Activated T-cell treated with anti-CD3 and anti-CD28 coated beads, Interleukin-2, amount 50 U/mL, for 24 hours (primary cell): ENCODE measurements at regions not wholly inside any gene's neighbourhood (a gene's known extent, or its start where the extent isn't known, plus 50 kb on each side); places are given as distances from the start of the nearest gene placed in this dataset.

Experiments used
- DNase-seq: peaks from one replicate; pipeline ENCODE4 v3.0.0-alpha.2; 2020
- H3K27ac Mint-ChIP-seq: 2 replicates; pipeline ENCODE4 v1.8.0; 2020; ENCODE audit warnings: mild to moderate bottlenecking, mixed read lengths
- H3K27me3 Mint-ChIP-seq: 2 replicates; pipeline ENCODE4 v1.8.0; 2020; ENCODE audit warnings: mixed read lengths
- H3K36me3 Mint-ChIP-seq: 2 replicates; pipeline ENCODE4 v1.8.0; 2020; ENCODE audit warnings: low read depth, mixed read lengths
- H3K4me1 Mint-ChIP-seq: 2 replicates; pipeline ENCODE4 v1.8.0; 2020; ENCODE audit warnings: low read depth, mixed read lengths
- H3K4me3 Mint-ChIP-seq: 2 replicates; pipeline ENCODE4 v1.8.0; 2020; ENCODE audit warnings: mild to moderate bottlenecking, moderate library complexity, mixed read lengths
- H3K9me3 Mint-ChIP-seq: 2 replicates; pipeline ENCODE4 v1.8.0; 2020; ENCODE audit warnings: mixed read lengths

GRCh38 chr10:61356354-61356753 lies 96.8 kb downstream of the TMEM26 start:
- Mint-ChIP-seq H3K9me3 (no peaks in the 10 kb centered on the region), H3K36me3 (no peaks in the 10 kb centered on the region), H3K27ac (no peak overlapping the region), H3K4me1 (no peaks in the 10 kb centered on the region), H3K27me3 (no peaks in the 10 kb centered on the region), H3K4me3 (no peak overlapping the region)
- no peak for DNase-seq

- no peak overlapping the region for H3K4me3 Mint-ChIP-seq
- no peak overlapping the region for H3K27ac Mint-ChIP-seq
- DNase-seq, result no peak
- H3K4me1 Mint-ChIP-seq, result no peaks in the 10 kb centered on the region
- H3K36me3 Mint-ChIP-seq, result no peaks in the 10 kb centered on the region
- no peaks in the 10 kb centered on the region for H3K9me3 Mint-ChIP-seq
- H3K27me3 Mint-ChIP-seq, result no peaks in the 10 kb centered on the region
Measured at GRCh38 chr10:61355211-61355610, 98.0 kb downstream of the TMEM26 start.

DNA sequence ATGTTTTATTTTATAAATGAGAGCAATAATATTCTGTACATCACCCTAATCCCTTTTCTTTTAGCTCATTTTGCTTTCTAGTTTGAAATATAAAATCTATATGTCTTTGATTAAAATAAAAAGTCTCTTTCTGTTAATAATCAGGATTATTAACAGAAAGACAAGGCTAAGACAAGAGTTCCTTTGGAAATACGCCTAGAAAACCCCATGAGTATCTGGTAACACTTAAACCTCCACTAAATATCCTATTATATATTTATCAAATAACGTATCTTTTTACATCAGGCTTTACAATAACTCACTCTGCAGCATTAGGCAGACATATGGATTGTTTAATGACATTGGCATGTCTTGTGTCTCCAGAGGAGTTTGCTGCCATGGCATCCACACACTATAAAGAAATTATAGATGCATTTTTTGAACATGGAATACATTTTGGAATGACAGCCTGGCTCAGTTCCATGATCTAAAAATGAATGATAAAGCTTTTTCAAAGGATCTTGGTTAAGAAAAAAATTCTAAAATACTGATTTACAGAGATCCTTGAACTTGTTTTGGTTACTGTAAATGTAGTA lies 98.7 kb downstream of the TMEM26 start:
- no peak for DNase-seq
- no peaks in the 10 kb centered on the region for H3K36me3 Mint-ChIP-seq
- no peaks in the 10 kb centered on the region for H3K9me3 Mint-ChIP-seq
- H3K4me3 Mint-ChIP-seq, result no peak overlapping the region
- H3K4me1 Mint-ChIP-seq, result no peaks in the 10 kb centered on the region
- no peaks in the 10 kb centered on the region for H3K27me3 Mint-ChIP-seq
- no peak overlapping the region for H3K27ac Mint-ChIP-seq

DNA sequence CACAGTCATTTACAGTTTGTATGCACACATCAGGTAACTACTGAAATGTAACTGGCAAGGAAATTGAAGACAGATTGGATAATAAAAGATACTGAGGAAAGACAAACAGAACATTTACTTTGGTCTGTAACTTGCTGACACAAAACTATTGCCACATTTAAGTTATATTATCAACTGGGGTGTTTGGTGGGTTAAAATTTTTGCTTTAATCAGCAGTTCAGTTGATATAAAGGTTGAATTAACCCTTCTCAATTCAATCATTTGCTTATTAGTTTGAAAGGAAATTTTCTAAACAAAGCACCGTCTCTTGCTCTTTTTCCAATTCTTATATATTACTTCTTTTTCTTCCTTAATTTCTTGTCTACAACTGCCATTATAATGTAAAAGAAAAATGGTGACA lies 102.4 kb downstream of the TMEM26 start:
- Mint-ChIP-seq H3K4me3 (no peak overlapping the region), H3K9me3 (no peaks in the 10 kb centered on the region), H3K27me3 (peaks cover 4% of the 10 kb centered on the region), H3K36me3 (no peaks in the 10 kb centered on the region), H3K4me1 (no peaks in the 10 kb centered on the region), H3K27ac (no peak overlapping the region)
- no peak for DNase-seq

GRCh38 chr10:61350068-61350467 lies 103.1 kb downstream of the TMEM26 start:
- Mint-ChIP-seq H3K27me3 (peaks cover 4% of the 10 kb centered on the region), H3K27ac (no peak overlapping the region), H3K4me3 (no peak overlapping the region), H3K4me1 (no peaks in the 10 kb centered on the region), H3K36me3 (no peaks in the 10 kb centered on the region), H3K9me3 (no peaks in the 10 kb centered on the region)
- DNase-seq, result no peak

DNA sequence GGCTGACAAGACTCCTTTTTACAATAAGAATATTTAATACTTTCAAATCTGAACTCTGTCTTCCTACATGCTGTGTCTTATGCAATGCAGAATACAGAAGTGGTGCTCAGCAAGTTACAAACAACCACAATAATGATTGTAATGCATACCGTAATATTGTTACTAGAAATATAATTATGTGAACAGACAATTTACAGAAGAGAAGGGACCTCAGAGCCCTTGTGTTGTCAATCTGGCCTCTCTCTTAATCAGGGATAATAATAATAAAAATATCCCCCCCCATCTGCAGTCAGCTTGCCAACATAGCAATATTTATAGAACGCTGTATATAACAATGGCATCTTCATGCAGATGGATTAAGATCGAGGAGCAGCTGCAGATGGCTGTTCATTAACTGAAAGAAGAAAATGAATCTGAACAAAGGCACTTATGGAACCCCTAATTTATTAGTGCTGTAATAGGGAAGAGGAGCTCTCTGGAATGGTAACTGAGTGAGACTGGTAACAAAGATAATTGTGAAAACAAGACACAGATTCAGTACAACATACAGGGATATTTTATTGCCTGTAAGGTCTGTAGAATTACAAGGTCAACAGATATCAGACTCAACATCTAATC lies 106.3 kb downstream of the TMEM26 start:
- peaks cover 11% of the 10 kb centered on the region for H3K4me1 Mint-ChIP-seq

DNA sequence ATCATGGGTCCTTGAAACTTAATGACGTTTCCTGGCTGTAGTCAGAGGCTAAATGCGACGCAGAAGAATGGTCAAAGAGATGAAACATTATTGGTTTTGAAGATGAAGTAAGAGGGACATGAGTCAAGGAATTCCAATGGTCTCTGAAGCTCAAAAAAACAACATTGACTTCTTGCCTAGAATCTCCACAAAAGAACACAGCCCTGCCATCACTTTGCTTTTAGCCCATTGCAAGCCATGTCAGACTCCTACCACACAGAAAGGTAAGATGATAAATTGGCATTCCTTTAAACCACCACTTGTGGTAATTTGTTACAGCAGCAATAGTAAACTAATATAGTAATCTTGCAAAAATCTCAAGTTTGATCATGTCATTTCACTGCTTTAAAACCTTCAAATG lies 109.4 kb downstream of the TMEM26 start:
- H3K4me1 Mint-ChIP-seq, result peaks cover 11% of the 10 kb centered on the region

More for the DNA sequence above, 106.3 kb downstream of the TMEM26 start:
- H3K4me3 Mint-ChIP-seq, result no peak overlapping the region
- no peak for DNase-seq
- no peaks in the 10 kb centered on the region for H3K36me3 Mint-ChIP-seq
- H3K27ac Mint-ChIP-seq, result no peak overlapping the region
- no peaks in the 10 kb centered on the region for H3K9me3 Mint-ChIP-seq
- H3K27me3 Mint-ChIP-seq, result peaks cover 4% of the 10 kb centered on the region

DNA sequence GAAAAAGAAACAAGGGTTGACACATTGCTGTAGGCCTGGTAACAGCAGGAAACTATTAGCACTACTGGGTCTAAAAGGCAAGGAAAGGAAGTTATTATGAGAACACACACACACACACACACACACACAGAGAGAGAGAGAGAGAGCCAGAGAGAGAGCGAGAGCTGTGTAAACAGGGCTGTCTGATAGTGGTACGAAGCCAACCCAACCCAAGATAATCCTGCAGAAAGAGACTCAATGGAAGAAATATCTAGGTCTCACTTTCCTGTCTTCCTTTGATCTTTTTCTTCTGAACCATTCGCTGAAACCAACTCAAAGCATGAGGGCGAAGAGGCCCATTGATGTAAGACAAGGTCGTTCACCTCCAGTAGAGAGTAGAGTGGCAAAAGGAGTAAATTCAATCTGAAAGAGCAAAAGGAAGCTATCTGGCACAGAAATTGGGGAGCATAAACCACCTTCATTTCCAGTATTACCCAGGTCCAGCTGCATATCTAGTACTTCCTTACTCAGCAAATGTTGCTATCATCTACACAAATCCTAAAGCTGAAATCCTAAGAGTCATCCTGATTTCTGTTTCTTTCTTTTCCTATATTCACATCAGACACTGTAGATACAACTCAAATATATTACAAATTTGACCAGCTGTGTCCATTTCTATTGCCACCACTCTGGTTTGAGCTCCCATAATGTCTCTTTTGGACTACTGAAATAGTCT lies 110.2 kb downstream of the TMEM26 start:
- H3K36me3 Mint-ChIP-seq, result no peaks in the 10 kb centered on the region
- peaks cover 6% of the 10 kb centered on the region for H3K27me3 Mint-ChIP-seq
- DNase-seq, result no peak
- H3K4me3 Mint-ChIP-seq, result no peak overlapping the region
- H3K27ac Mint-ChIP-seq, result no peak overlapping the region
- no peaks in the 10 kb centered on the region for H3K9me3 Mint-ChIP-seq
- peaks cover 11% of the 10 kb centered on the region for H3K4me1 Mint-ChIP-seq

More for the DNA sequence above, 109.4 kb downstream of the TMEM26 start:
- Mint-ChIP-seq H3K9me3 (no peaks in the 10 kb centered on the region), H3K27me3 (peaks cover 4% of the 10 kb centered on the region), H3K4me3 (no peak overlapping the region), H3K27ac (no peak overlapping the region), H3K36me3 (no peaks in the 10 kb centered on the region)
- DNase-seq, result no peak

GRCh38 chr10:61341008-61341407 lies 112.2 kb downstream of the TMEM26 start:
- Mint-ChIP-seq H3K27me3 (peaks cover 3% of the 10 kb centered on the region), H3K36me3 (no peaks in the 10 kb centered on the region), H3K27ac (no peak overlapping the region), H3K4me1 (peaks cover 11% of the 10 kb centered on the region), H3K9me3 (no peaks in the 10 kb centered on the region), H3K4me3 (no peak overlapping the region)
- DNase-seq, result no peak

DNA sequence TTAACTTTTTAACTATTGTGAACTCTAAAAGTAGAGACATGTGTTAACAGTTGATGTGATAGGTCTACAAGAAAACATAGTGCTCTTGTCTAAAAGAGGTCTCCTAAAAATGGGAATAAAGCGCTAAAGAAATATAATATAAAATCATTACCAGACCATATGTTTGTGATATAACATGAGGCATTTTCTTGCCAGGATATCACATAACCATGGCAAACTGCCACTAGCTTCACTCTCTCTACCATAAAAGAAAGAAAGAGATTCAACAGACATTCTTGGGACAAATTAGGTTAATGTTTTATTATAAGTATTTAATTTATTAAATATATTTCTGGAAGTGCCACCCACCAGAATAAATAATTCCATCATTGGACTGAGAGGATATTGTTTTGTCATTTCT lies 115.0 kb downstream of the TMEM26 start:
- peaks cover 3% of the 10 kb centered on the region for H3K27me3 Mint-ChIP-seq
- H3K27ac Mint-ChIP-seq, result no peak overlapping the region
- H3K4me1 Mint-ChIP-seq, result peaks cover 9% of the 10 kb centered on the region
- peaks cover 3% of the 10 kb centered on the region for H3K9me3 Mint-ChIP-seq
- H3K36me3 Mint-ChIP-seq, result no peaks in the 10 kb centered on the region
- H3K4me3 Mint-ChIP-seq, result no peak overlapping the region
- no peak for DNase-seq

- H3K27ac Mint-ChIP-seq, result no peak overlapping the region
- DNase-seq, result no peak
- peaks cover 3% of the 10 kb centered on the region for H3K27me3 Mint-ChIP-seq
- no peaks in the 10 kb centered on the region for H3K36me3 Mint-ChIP-seq
- H3K9me3 Mint-ChIP-seq, result peaks cover 3% of the 10 kb centered on the region
- peaks cover 5% of the 10 kb centered on the region for H3K4me1 Mint-ChIP-seq
- H3K4me3 Mint-ChIP-seq, result no peak overlapping the region
Measured at GRCh38 chr10:61337741-61338140, 115.4 kb downstream of the TMEM26 start.

- H3K36me3 Mint-ChIP-seq, result no peaks in the 10 kb centered on the region
- H3K9me3 Mint-ChIP-seq, result peaks cover 3% of the 10 kb centered on the region
- peaks cover 3% of the 10 kb centered on the region for H3K27me3 Mint-ChIP-seq
- no peaks in the 10 kb centered on the region for H3K4me1 Mint-ChIP-seq
- no peak overlapping the region for H3K4me3 Mint-ChIP-seq
- no peak overlapping the region for H3K27ac Mint-ChIP-seq
- DNase-seq, result no peak
Measured at GRCh38 chr10:61336831-61337230, 116.3 kb downstream of the TMEM26 start.

- Mint-ChIP-seq H3K4me1 (no peaks in the 10 kb centered on the region), H3K27ac (no peak overlapping the region), H3K4me3 (no peak overlapping the region), H3K9me3 (peaks cover 3% of the 10 kb centered on the region), H3K27me3 (peaks cover 5% of the 10 kb centered on the region), H3K36me3 (no peaks in the 10 kb centered on the region)
- no peak for DNase-seq
Measured at GRCh38 chr10:61335359-61335758, 117.8 kb downstream of the TMEM26 start.

GRCh38 chr10:61332581-61332980 lies 120.6 kb downstream of the TMEM26 start:
- Mint-ChIP-seq H3K27ac (no peak overlapping the region), H3K36me3 (no peaks in the 10 kb centered on the region), H3K4me3 (no peak overlapping the region)

DNA sequence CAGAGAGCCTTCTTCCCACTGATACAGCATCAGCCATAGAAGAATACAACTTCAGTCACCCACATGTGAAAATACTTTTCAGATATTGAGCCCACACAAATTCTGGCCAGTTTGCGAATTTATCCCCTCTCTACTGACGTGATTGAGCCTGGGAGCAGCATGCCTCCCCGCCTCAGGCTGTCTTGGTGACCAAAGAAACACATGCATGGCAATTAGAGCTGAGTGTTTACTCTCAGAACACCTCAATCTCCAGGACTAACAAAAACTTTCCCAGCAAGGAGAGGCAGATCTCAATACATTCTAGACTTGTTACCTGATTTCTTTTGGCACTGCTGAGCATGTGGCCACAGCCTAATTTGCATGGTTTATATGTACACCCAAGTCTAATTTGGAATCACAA lies 122.5 kb downstream of the TMEM26 start:
- no peak for DNase-seq
- Mint-ChIP-seq H3K4me3 (no peak overlapping the region), H3K9me3 (peaks cover 10% of the 10 kb centered on the region), H3K27me3 (peaks cover 7% of the 10 kb centered on the region), H3K4me1 (no peaks in the 10 kb centered on the region), H3K36me3 (no peaks in the 10 kb centered on the region), H3K27ac (no peak overlapping the region)

More at GRCh38 chr10:61332581-61332980, 120.6 kb downstream of the TMEM26 start:
- Mint-ChIP-seq H3K4me1 (no peaks in the 10 kb centered on the region), H3K27me3 (peaks cover 7% of the 10 kb centered on the region), H3K9me3 (peaks cover 10% of the 10 kb centered on the region)
- DNase-seq, result no peak
